NCI-H2171 (cell line): ENCODE measurements at regions not wholly inside any gene's neighbourhood (a gene's known extent, or its start where the extent isn't known, plus 50 kb on each side); places are given as distances from the start of the nearest gene placed in this dataset.

Experiments used
- DNase-seq: peaks from one replicate; lab custom pipeline; 2025; lab: John Stamatoyannopoulos, UW

DNA sequence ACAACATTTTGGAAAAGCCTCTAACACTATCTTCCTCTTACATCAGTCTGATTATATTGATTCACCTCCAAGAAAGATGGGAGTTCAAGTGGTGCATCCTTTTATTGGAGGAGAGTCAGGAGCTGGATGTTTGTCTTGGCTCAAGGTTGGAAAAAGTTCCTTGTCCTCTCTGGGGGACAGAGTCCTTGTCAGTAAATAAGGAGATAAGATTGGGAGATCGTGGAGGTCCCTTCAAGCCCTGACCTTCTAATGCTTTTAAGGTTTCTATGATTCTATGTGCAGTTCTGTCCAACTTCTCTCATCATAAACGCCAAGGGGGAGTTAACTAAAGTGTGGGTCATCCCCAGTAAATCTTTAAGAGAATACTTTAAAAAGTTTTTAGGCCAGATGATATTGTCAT is 60.9 kb upstream of the CCBE1 start:
- no peak for DNase-seq

DNA sequence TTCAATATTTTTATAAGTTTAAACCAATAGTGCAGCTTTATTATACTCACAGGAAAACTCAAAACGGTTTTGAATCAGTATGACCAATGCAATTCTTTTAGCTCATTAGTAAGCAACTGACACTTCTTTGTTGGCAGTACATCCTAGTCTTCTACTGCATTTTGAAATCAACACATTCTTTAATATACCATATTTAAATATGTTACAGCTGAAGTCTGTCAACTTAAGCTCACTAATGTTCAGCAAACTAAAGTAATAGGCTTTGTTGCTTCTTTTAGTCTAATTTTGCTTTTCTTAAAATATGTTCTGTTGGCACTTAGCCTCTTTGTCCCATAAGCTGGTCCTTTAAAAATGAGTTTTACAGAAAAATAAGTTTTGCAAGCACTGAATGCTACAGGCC is 55.4 kb upstream of the CCBE1 start:
- DNase-seq, result no peak

DNA sequence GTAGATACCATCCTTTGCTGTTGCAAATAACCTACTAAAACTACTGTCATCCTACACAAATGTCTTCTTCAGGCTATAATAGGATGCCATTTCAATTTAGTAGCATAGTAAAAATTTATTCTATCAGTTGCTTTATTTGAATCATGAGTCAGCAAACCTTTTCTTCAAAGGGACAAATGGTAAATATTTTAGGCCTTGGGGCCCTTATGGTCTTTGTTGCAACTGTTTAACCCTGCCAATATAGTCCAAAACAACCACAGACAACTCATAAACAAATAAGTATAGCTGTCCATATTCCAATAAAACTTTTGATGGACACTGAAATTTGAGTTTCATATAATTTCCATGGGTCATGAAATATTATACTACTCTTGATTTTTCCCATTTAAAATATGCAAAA is 54.0 kb upstream of the CCBE1 start:
- DNase-seq, result no peak

DNA sequence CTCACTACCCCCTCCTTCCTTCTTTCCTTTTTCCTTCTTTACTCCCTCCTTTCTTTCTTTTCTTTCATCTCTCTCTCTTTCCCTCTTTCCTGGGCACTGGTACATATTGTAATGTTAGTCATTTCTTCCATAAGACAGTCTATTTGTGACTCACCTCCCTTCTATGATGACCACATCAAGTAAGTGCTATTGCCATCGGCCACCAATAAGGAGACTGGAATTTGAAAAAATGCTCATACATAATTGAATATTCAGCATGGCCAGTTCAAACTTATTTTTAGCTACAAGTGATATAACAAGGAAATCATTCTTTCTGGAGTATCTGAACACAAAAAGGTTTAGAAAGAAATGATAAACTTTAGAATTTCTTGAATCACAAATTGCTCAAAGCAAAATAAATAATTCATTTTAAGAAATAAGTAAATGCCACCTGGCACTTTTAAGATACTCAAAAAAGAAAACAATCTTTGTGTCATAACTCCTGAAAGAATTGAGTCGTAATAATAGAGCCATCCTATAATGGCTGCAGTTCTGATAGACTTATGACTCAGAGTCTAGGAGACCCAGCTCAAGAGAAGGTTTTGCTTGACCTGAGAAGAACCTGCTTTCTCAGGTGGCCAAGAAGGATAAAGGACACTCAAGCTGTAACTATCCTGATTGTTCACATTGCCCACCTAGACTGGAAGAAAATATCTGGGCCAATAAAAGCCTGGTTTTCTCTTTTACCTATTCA is 51.6 kb upstream of the CCBE1 start:
- no peak for DNase-seq
